Nephron progenitor cell (in vitro differentiated cells): ENCODE measurements at regions not wholly inside any gene's neighbourhood (a gene's known extent, or its start where the extent isn't known, plus 50 kb on each side); places are given as distances from the start of the nearest gene placed in this dataset.

ENCODE experiments used
- DNase-seq: peaks from one replicate; pipeline ENCODE4 v3.0.0; 2021
- H3K27ac Mint-ChIP-seq: 2 replicates; pipeline ENCODE4 v1.8.0; 2021; ENCODE audit warnings: mild to moderate bottlenecking, moderate library complexity, mixed read lengths
- H3K27me3 Mint-ChIP-seq: 2 replicates; pipeline ENCODE4 v1.8.0; 2021; ENCODE audit warnings: mild to moderate bottlenecking, low read depth, mixed read lengths; ENCODE audit not compliant: poor library complexity
- H3K36me3 Mint-ChIP-seq: 2 replicates; pipeline ENCODE4 v1.8.0; 2021; ENCODE audit warnings: low read depth, mixed read lengths
- H3K4me1 Mint-ChIP-seq: 2 replicates; pipeline ENCODE4 v1.8.0; 2021; ENCODE audit warnings: mixed read lengths
- H3K4me3 Mint-ChIP-seq: 2 replicates; pipeline ENCODE4 v1.8.0; 2021; ENCODE audit warnings: mild to moderate bottlenecking, moderate library complexity, mixed read lengths
- H3K9me3 Mint-ChIP-seq: 2 replicates; pipeline ENCODE4 v1.8.0; 2021; ENCODE audit warnings: mild to moderate bottlenecking, moderate library complexity, mixed read lengths
- CTCF ChIP-seq: fragments of 200-600 bp; sonication (generic); IDR thresholded peaks from 2 replicates; pipeline ENCODE4 v1.5.0; 2021; ENCODE audit warnings: antibody characterized with exemption

DNA sequence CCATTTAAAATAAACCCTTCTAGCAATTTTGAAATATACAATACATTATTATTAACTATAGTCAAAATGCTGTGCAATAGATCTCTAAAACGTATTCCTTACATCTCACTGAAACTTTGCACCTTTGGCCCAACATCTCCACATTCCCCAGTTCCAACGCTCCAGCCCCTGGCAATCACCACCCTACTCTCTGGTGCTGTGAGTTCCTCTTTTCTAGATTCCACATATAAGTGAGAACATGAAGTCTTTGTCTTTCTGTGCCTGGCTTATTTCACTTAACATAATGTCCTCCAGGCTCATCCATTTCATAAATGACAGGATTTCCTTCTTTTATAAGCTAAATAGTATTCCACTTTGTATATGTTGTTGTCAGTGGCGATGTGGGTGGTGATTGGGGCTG lies 194.7 kb upstream of the RTL1 start:
- Mint-ChIP-seq H3K36me3 (peaks cover 8% of the 10 kb centered on the region), H3K27me3 (peaks cover 11% of the 10 kb centered on the region), H3K4me3 (no peak overlapping the region), H3K27ac (no peak overlapping the region), H3K4me1 (peaks cover 4% of the 10 kb centered on the region), H3K9me3 (peaks cover 27% of the 10 kb centered on the region)
- TF ChIP-seq CTCF, result no peak
- no peak for DNase-seq

- DNase-seq, result no peak
- peaks cover 11% of the 10 kb centered on the region for H3K27me3 Mint-ChIP-seq
- H3K9me3 Mint-ChIP-seq, result peaks cover 27% of the 10 kb centered on the region
- H3K4me1 Mint-ChIP-seq, result peaks cover 7% of the 10 kb centered on the region
- no peak for TF ChIP-seq CTCF
- H3K36me3 Mint-ChIP-seq, result peaks cover 8% of the 10 kb centered on the region
- H3K27ac Mint-ChIP-seq, result no peak overlapping the region
- H3K4me3 Mint-ChIP-seq, result no peak overlapping the region
These were observed 195.1 kb upstream of the RTL1 start for GRCh38 chr14:101098641-101099040.

DNA sequence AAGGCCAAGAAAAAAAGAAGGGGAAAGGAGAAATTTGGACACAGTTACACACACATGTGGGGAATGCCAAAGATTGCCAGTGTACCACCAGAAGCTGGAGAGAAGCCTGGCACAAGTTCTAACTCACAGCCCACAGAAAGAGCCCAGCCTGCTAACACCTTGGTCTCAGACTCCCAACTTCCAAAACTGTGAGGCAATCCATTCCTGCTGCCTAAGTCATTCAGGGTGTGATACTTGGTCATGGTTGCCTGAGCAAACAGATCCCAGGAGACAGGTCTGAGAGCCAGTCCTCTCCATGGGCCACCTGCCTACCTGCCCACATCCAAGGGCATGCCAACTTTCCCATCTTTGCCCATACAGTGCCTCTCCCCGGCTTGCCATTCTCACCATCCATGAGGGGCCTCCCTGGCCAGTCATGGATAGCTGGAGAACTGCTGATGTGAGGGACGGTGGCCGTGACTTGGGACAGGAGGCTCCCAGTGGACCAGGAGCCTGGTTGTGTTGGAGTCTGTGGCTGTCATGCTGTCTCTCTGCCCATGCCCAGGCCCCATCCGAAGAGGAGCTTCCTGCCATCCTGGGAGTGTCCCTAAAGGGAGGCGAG lies 198.0 kb upstream of the RTL1 start:
- peaks cover 9% of the 10 kb centered on the region for H3K4me1 Mint-ChIP-seq
- no peak for DNase-seq
- no peak for TF ChIP-seq CTCF
- H3K4me3 Mint-ChIP-seq, result no peak overlapping the region
- peaks cover 4% of the 10 kb centered on the region for H3K27me3 Mint-ChIP-seq
- H3K9me3 Mint-ChIP-seq, result peaks cover 38% of the 10 kb centered on the region
- no peak overlapping the region for H3K27ac Mint-ChIP-seq
- H3K36me3 Mint-ChIP-seq, result peaks cover 8% of the 10 kb centered on the region

DNA sequence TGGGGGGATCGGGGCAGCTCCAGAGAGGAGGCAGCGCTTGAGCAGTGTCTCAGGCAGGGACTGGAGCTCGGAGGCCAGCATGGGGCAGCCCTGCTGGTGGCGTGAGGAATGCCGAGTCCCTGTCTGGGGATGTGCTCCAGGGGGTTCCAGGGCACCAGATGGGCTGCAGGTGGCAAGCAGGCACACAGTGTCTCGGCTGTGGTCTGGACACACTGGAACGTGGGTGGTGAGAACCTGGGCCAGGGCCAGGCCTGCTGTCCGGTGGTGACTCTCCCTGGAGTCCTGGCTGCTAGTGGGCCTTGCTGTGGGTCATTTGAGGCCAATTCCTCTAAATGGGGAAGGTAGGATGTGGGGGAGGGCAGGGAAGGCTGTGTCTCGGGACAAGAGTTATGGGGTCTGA lies 199.4 kb upstream of the RTL1 start:
- H3K9me3 Mint-ChIP-seq, result peaks cover 46% of the 10 kb centered on the region

DNA sequence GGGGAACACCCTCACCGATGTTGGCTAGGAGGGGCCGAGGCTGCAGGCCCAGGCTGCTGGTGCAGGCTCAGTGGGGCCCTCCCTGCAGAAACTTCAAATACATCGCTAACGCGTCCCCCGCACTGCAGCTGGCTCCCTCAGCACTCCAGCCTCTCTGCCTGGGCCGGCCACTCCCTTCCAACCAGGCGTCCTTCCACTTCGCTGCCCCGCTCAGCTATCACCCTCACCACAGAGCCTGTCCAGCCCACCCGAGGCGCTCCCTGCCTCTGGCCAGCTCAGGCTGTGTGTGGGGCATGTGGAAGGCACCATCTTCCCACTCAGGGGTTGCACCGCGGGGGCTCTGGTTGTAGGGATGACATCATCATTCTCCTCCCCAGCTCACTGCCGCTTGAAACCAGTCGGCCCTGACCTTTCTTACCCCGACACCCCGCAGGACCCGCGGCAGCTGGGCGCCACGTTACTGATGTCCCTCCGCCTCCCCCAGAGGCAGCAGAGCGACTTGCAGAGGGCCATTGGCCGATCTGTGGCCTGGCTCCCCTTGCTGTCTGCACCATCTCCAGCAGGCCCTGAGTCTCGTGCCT lies 199.9 kb upstream of the RTL1 start:
- Mint-ChIP-seq H3K4me3 (no peak overlapping the region), H3K27me3 (peaks cover 4% of the 10 kb centered on the region), H3K4me1 (peaks cover 9% of the 10 kb centered on the region), H3K36me3 (peaks cover 8% of the 10 kb centered on the region), H3K9me3 (peaks cover 42% of the 10 kb centered on the region), H3K27ac (no peak overlapping the region)
- DNase-seq, result no peak
- TF ChIP-seq CTCF, result no peak

More for the DNA sequence above, 199.4 kb upstream of the RTL1 start:
- peaks cover 8% of the 10 kb centered on the region for H3K36me3 Mint-ChIP-seq
- no peak for TF ChIP-seq CTCF
- no peak for DNase-seq
- peaks cover 4% of the 10 kb centered on the region for H3K27me3 Mint-ChIP-seq
- H3K4me3 Mint-ChIP-seq, result no peak overlapping the region
- no peak overlapping the region for H3K27ac Mint-ChIP-seq
- H3K4me1 Mint-ChIP-seq, result peaks cover 9% of the 10 kb centered on the region

DNA sequence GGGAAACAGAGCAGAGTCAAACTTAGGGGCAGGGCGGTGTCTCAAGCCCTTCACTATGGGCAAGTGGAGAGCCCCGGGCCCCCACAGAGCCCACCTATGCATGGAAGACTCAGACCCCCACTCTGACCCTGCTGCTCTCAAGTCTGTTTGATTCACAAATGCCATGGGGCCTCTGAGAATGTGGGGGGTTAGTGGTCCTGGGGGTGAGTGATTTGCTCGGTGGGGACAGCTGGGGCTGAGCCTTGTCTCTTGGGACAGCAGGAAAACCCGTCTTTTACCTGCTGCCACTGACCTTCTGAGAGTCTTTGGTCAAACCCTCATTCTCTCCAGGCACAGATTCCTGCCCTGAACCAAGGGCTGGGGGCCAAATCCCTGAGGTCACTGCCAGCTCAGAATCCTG lies 201.0 kb upstream of the RTL1 start:
- peaks cover 9% of the 10 kb centered on the region for H3K4me1 Mint-ChIP-seq
- no peak overlapping the region for H3K27ac Mint-ChIP-seq
- no peak overlapping the region for H3K4me3 Mint-ChIP-seq
- H3K36me3 Mint-ChIP-seq, result peaks cover 4% of the 10 kb centered on the region
- H3K27me3 Mint-ChIP-seq, result peaks cover 4% of the 10 kb centered on the region
- no peak for DNase-seq
- H3K9me3 Mint-ChIP-seq, result peaks cover 34% of the 10 kb centered on the region
- no peak for TF ChIP-seq CTCF
